Caco-2 (cell line): ENCODE measurements at regions not wholly inside any gene's neighbourhood (a gene's known extent, or its start where the extent isn't known, plus 50 kb on each side); places are given as distances from the start of the nearest gene placed in this dataset.

Experiments
- BruUV-seq: library from RNA; stranded (reverse); fragments of 400-500 nt; replicated peaks from 2 replicates; lab custom pipeline; 2021; lab: Mats Ljungman, UMichigan
- CTCF ChIA-PET: fragments of 300-600 bp; sonication (Branson Sonifier 250); formaldehyde crosslinking; loops from one replicate; lab custom pipeline; 2022; ENCODE audit warnings: antibody characterized with exemption; lab: Charles Lee
- POLR2A ChIA-PET: fragments of 300-600 bp; sonication (Branson Sonifier 250); formaldehyde crosslinking; loops from one replicate; lab custom pipeline; 2022; ENCODE audit warnings: antibody characterized with exemption; lab: Charles Lee
- DNase-seq, 2 experiments: peaks; one replicate each; pipeline versions ENCODE4 v3.0.0 to v3.0.0-alpha.2; 2020 to 2022
- H3K27me3 ChIP-seq: replicated peaks from 2 replicates; pipeline ENCODE4 v1.6.0; 2011; ENCODE audit warnings: low read length; ENCODE audit not compliant: control insufficient read depth, insufficient read depth
- H3K36me3 ChIP-seq: 2 replicates; pipeline ENCODE4 v1.5.1; 2011; ENCODE audit warnings: low read length; ENCODE audit not compliant: control insufficient read depth, insufficient read depth
- H3K4me1 ChIP-seq: fragments of 250-450 bp; sonication (Bioruptor Pico); 2 replicates; pipeline ENCODE4 v1.5.1; 2020; ENCODE audit warnings: mild to moderate bottlenecking
- H3K4me3 ChIP-seq: 2 replicates; pipeline ENCODE4 v1.5.1; 2011; ENCODE audit warnings: low read depth, mild to moderate bottlenecking, control low read depth, low read length
- H3K9me3 ChIP-seq: fragments of 250-450 bp; sonication (Bioruptor Pico); 2 replicates; pipeline ENCODE4 v1.5.1; 2020; ENCODE audit warnings: mild to moderate bottlenecking, moderate library complexity
- H3K27ac Mint-ChIP-seq: one replicate; pipeline ENCODE4 v1.8.0; 2022; ENCODE audit warnings: mixed read lengths; ENCODE audit not compliant: unreplicated experiment
- H3K27me3 Mint-ChIP-seq: one replicate; pipeline ENCODE4 v1.8.0; 2022; ENCODE audit warnings: mixed read lengths; ENCODE audit not compliant: insufficient read depth, unreplicated experiment
- H3K36me3 Mint-ChIP-seq: one replicate; pipeline ENCODE4 v1.8.0; 2022; ENCODE audit warnings: mild to moderate bottlenecking, mixed read lengths; ENCODE audit not compliant: insufficient read depth, unreplicated experiment
- H3K4me1 Mint-ChIP-seq: one replicate; pipeline ENCODE4 v1.8.0; 2022; ENCODE audit warnings: low read depth, mixed read lengths; ENCODE audit not compliant: unreplicated experiment
- H3K4me3 Mint-ChIP-seq: one replicate; pipeline ENCODE4 v1.8.0; 2022; ENCODE audit warnings: mild to moderate bottlenecking, moderate library complexity, mixed read lengths; ENCODE audit not compliant: unreplicated experiment
- H3K9me3 Mint-ChIP-seq: one replicate; pipeline ENCODE4 v1.8.0; 2022; ENCODE audit warnings: mixed read lengths; ENCODE audit not compliant: unreplicated experiment
- intact Hi-C: fragments of 100-400 bp; cut with micrococcal nuclease; formaldehyde crosslinking; loops from one replicate; pipeline ENCODE4 v1.10.0; 2022; ENCODE audit not compliant: unreplicated experiment
- TF ChIP-seq, protein P1 (sequence below), 2 experiments: fragments of 200-600 bp in 1 of 2; IDR thresholded peaks; 1 replicate in 1 of 2; 2 replicates in 1 of 2; pipeline versions ENCODE4 v1.5.1 to v1.8.0; 2011 to 2022; ENCODE audit warnings: antibody characterized with exemption in 1 of 2, control low read depth in 1 of 2, inconsistent platforms in 1 of 2, low read depth in 1 of 2, low read length in 1 of 2, mild to moderate bottlenecking in 1 of 2, moderate library complexity in 1 of 2; ENCODE audit not compliant: insufficient read depth in 1 of 2, severe bottlenecking in 1 of 2, unreplicated experiment in 1 of 2

DNA sequence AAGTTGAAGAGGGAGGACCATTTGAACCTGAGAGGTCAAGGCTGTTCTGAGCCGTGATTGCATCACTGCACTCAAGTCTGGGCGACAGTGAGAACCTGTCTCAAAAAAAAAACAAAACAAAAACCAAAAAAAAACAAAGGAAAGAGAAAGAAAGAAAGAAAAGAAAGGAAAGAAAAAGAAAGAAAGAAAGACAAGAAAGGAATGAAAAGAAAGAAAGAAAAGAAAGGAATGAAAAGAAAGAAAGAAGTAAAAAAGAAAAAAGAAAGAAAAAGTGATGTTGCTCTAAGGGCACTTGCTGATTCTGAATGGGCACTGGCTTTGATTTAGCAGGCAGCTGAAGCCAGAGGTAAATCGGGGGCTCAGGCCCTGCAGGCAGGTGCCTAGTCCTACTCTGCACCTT, 161.0 kb downstream of the MCHR2 start:
- BruUV-seq = no TSS peak
- intact Hi-C loops = no loop called here
- DNase-seq = no peak
- CTCF ChIA-PET = no interaction called here
- Histone ChIP-seq H3K4me1 (no peaks in the 10 kb centered on the region), H3K36me3 (no peaks in the 10 kb centered on the region), H3K4me3 (no peak overlapping the region), H3K9me3 (no peaks in the 10 kb centered on the region), H3K27me3 (no peaks in the 10 kb centered on the region)
- H3K9me3 Mint-ChIP-seq = no peaks in the 10 kb centered on the region
- POLR2A ChIA-PET = no interaction called here
- H3K36me3 Mint-ChIP-seq = no peaks in the 10 kb centered on the region
- TF ChIP-seq, protein P1, sequence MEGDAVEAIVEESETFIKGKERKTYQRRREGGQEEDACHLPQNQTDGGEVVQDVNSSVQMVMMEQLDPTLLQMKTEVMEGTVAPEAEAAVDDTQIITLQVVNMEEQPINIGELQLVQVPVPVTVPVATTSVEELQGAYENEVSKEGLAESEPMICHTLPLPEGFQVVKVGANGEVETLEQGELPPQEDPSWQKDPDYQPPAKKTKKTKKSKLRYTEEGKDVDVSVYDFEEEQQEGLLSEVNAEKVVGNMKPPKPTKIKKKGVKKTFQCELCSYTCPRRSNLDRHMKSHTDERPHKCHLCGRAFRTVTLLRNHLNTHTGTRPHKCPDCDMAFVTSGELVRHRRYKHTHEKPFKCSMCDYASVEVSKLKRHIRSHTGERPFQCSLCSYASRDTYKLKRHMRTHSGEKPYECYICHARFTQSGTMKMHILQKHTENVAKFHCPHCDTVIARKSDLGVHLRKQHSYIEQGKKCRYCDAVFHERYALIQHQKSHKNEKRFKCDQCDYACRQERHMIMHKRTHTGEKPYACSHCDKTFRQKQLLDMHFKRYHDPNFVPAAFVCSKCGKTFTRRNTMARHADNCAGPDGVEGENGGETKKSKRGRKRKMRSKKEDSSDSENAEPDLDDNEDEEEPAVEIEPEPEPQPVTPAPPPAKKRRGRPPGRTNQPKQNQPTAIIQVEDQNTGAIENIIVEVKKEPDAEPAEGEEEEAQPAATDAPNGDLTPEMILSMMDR (IDR thresholded peaks at IDR 0.05; ENCODE audit: insufficient read depth in 1 of 2, low read depth in 1 of 2, low read length in 1 of 2, severe bottlenecking in 1 of 2, unreplicated experiment in 1 of 2) = no peak
- H3K27me3 Mint-ChIP-seq = peaks cover 9% of the 10 kb centered on the region
- H3K4me3 Mint-ChIP-seq = no peak overlapping the region
- H3K4me1 Mint-ChIP-seq = no peaks in the 10 kb centered on the region
- H3K27ac Mint-ChIP-seq = no peak overlapping the region

DNA sequence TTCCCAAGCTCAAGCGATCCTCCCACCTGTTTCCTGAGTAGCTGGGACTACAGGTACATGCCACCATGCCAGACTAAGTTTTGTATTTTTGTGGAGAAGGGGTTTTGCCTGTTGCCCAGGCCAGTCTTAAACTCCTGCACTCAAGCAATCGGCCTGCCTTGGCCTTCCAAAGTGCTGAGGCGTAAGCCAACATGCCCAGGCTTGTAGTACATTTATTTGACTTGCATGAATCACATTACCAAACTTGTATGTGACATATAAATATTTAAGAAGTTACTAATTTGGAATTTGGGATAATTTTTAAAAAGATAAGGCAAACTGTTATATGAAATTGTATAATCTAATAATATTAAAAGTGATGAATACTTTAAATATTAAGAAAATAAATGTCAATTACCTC, 157.6 kb downstream of the MCHR2 start:
- no peaks in the 10 kb centered on the region for H3K36me3 Mint-ChIP-seq
- no peaks in the 10 kb centered on the region for H3K9me3 ChIP-seq
- ChIA-PET CTCF (no interaction called here), POLR2A (no interaction called here)
- no peak overlapping the region for H3K4me3 ChIP-seq
- H3K4me3 Mint-ChIP-seq = no peak overlapping the region
- no peaks in the 10 kb centered on the region for H3K4me1 Mint-ChIP-seq
- H3K27ac Mint-ChIP-seq = no peak overlapping the region
- intact Hi-C loops = no loop called here
- no peaks in the 10 kb centered on the region for H3K27me3 ChIP-seq
- BruUV-seq = no TSS peak
- no peak for DNase-seq
- H3K4me1 ChIP-seq = no peaks in the 10 kb centered on the region
- H3K27me3 Mint-ChIP-seq = peaks cover 12% of the 10 kb centered on the region
- H3K9me3 Mint-ChIP-seq = no peaks in the 10 kb centered on the region
- no peaks in the 10 kb centered on the region for H3K36me3 ChIP-seq
- TF ChIP-seq, protein P1 (IDR thresholded peaks at IDR 0.05; ENCODE audit: insufficient read depth in 1 of 2, low read depth in 1 of 2, low read length in 1 of 2, severe bottlenecking in 1 of 2, unreplicated experiment in 1 of 2) = no peak

DNA sequence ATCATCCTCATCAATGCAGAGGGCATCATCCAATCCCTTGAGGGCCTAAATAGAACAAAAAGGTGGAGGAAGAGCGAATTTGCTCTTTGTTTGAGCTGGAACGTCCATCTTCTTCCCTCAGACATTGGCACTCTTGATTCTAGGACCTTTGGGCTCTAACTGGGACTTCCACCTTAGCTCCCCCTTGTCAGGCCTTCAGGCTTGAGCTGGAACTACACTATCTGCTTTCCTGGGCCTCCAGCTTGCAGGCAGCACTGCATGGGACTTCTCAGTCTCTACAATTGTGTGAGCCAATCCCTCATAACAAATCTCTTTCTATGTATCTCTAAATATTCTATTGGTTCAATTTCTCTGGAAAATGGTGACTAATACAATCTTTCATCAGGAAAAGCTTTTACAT, 155.4 kb downstream of the MCHR2 start:
- peaks cover 11% of the 10 kb centered on the region for H3K27me3 Mint-ChIP-seq
- no peaks in the 10 kb centered on the region for H3K9me3 Mint-ChIP-seq
- intact Hi-C loops = no loop called here
- POLR2A ChIA-PET = no interaction called here
- no peaks in the 10 kb centered on the region for H3K36me3 Mint-ChIP-seq
- Histone ChIP-seq H3K4me3 (no peak overlapping the region), H3K9me3 (no peaks in the 10 kb centered on the region), H3K36me3 (no peaks in the 10 kb centered on the region), H3K4me1 (no peaks in the 10 kb centered on the region), H3K27me3 (no peaks in the 10 kb centered on the region)
- TF ChIP-seq, protein P1 (IDR thresholded peaks at IDR 0.05; ENCODE audit: insufficient read depth in 1 of 2, low read depth in 1 of 2, low read length in 1 of 2, severe bottlenecking in 1 of 2, unreplicated experiment in 1 of 2) = no peak
- no peak overlapping the region for H3K4me3 Mint-ChIP-seq
- BruUV-seq = no TSS peak
- no peaks in the 10 kb centered on the region for H3K4me1 Mint-ChIP-seq
- H3K27ac Mint-ChIP-seq = no peak overlapping the region
- CTCF ChIA-PET = no interaction called here
- DNase-seq = no peak
